Endothelial cell (in vitro differentiated cells): ENCODE measurements at regions not wholly inside any gene's neighbourhood (a gene's known extent, or its start where the extent isn't known, plus 50 kb on each side); places are given as distances from the start of the nearest gene placed in this dataset.

Experiments
- DNase-seq: peaks from one replicate; pipeline ENCODE4 v3.0.0; 2021; ENCODE audit warnings: low spot score
- H3K27ac Mint-ChIP-seq: one replicate; pipeline ENCODE4 v1.8.0; 2021; ENCODE audit warnings: mixed read lengths, inconsistent platforms; ENCODE audit not compliant: unreplicated experiment
- H3K27me3 Mint-ChIP-seq: one replicate; pipeline ENCODE4 v1.8.0; 2021; ENCODE audit warnings: mild to moderate bottlenecking, moderate library complexity, mixed read lengths, inconsistent platforms; ENCODE audit not compliant: unreplicated experiment
- H3K36me3 Mint-ChIP-seq: one replicate; pipeline ENCODE4 v1.8.0; 2021; ENCODE audit warnings: mild to moderate bottlenecking, low read depth, mixed read lengths, inconsistent platforms; ENCODE audit not compliant: unreplicated experiment
- H3K4me1 Mint-ChIP-seq: one replicate; pipeline ENCODE4 v1.8.0; 2021; ENCODE audit warnings: mild to moderate bottlenecking, mixed read lengths, inconsistent platforms; ENCODE audit not compliant: unreplicated experiment
- H3K4me3 Mint-ChIP-seq: one replicate; pipeline ENCODE4 v1.8.0; 2021; ENCODE audit warnings: mild to moderate bottlenecking, mixed read lengths, inconsistent platforms; ENCODE audit not compliant: unreplicated experiment
- H3K9me3 Mint-ChIP-seq: one replicate; pipeline ENCODE4 v1.8.0; 2021; ENCODE audit warnings: mixed read lengths, inconsistent platforms; ENCODE audit not compliant: unreplicated experiment
- TF ChIP-seq, protein P1 (sequence below): fragments of 200-600 bp; sonication (generic); IDR thresholded peaks from one replicate; pipeline ENCODE4 v1.5.0; 2021; ENCODE audit warnings: antibody characterized with exemption; ENCODE audit not compliant: unreplicated experiment

DNA sequence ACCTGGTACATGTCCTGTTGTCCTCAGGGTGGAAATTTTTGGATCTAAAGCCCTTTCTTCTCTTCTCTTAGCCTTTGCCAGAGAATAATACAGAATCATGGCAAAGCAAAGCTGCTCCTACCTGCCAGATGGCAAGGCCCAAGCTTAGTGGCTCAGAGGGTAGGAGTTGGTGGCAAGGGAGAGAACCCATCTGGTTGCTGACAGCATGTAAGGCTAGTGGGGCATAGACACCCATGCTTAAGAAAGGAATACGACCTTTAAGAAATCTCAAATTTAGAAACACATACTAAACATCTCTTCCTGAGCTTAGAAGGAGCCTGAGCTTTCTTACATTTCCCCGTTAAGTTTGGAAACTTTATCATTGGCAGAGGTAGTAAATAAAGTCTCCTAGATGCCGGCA, 395.0 kb upstream of the SOX9 start:
- Mint-ChIP-seq H3K27ac (no peak overlapping the region), H3K9me3 (no peaks in the 10 kb centered on the region), H3K4me1 (no peaks in the 10 kb centered on the region), H3K27me3 (peaks cover 2% of the 10 kb centered on the region), H3K36me3 (no peaks in the 10 kb centered on the region), H3K4me3 (no peak overlapping the region)
- TF ChIP-seq, protein P1, sequence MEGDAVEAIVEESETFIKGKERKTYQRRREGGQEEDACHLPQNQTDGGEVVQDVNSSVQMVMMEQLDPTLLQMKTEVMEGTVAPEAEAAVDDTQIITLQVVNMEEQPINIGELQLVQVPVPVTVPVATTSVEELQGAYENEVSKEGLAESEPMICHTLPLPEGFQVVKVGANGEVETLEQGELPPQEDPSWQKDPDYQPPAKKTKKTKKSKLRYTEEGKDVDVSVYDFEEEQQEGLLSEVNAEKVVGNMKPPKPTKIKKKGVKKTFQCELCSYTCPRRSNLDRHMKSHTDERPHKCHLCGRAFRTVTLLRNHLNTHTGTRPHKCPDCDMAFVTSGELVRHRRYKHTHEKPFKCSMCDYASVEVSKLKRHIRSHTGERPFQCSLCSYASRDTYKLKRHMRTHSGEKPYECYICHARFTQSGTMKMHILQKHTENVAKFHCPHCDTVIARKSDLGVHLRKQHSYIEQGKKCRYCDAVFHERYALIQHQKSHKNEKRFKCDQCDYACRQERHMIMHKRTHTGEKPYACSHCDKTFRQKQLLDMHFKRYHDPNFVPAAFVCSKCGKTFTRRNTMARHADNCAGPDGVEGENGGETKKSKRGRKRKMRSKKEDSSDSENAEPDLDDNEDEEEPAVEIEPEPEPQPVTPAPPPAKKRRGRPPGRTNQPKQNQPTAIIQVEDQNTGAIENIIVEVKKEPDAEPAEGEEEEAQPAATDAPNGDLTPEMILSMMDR: no peak
- no peak for DNase-seq

DNA sequence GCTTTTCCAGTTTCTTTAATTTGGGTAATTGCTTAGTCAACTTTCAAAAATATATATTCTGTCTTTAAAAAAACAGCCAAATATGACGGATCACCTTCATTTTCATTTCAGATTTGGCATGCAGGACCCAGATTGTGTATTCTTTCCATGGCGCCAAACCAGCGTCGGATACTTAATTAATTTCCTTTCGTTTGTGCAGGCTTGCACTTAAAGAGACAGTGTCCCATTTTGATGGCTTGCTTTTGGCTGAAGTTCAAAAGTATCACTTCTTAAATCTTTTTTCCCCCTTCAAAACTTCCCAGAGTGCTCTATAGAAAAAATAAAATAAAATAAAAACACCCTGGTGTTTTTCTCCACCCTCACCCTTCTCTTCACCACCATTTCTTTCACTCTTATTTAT, 394.5 kb upstream of the SOX9 start:
- Mint-ChIP-seq H3K27me3 (peaks cover 2% of the 10 kb centered on the region), H3K27ac (no peak overlapping the region), H3K4me1 (no peaks in the 10 kb centered on the region), H3K4me3 (no peak overlapping the region), H3K9me3 (no peaks in the 10 kb centered on the region), H3K36me3 (no peaks in the 10 kb centered on the region)
- DNase-seq: no peak
- TF ChIP-seq, protein P1: no peak

DNA sequence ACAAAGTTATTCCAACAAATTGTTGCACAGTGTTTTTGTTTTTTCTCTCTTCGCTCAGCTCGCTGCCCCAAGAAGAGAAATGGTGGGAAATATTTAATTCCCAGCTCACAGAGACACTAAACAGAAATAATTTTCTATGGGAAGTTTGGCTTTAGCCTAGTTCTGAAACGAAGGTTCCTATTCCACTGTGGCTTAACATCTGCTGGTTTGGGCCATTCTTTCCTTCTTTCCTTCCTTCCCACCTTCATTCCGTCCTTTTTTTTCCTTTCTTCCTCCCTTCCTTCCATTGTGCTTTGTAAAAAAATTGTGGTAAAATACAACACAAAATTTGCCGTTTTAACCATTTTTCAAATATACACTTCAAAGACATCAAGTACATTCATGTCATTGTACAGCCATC, 393.5 kb upstream of the SOX9 start:
- Mint-ChIP-seq H3K36me3 (no peaks in the 10 kb centered on the region), H3K4me1 (no peaks in the 10 kb centered on the region), H3K27me3 (peaks cover 2% of the 10 kb centered on the region), H3K4me3 (no peak overlapping the region), H3K27ac (no peak overlapping the region), H3K9me3 (no peaks in the 10 kb centered on the region)
- DNase-seq: no peak
- TF ChIP-seq, protein P1: no peak

DNA sequence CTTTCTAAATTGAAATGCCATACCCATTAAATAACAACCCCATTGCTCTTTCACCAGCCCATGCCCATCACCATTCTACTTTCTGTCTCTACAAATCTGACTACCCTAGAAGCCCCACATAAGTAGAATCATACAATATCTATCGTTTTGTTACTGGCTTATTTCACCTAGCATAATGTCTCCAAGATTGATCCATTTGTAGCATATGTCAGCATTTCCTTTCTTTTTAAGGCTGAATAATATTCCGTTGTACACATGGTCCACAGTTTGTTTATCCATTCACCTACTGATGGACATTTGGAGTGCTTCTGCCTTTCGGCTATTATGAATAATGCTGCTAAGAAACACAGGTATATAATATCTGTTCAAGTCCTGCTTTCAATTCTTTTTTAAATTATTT, 393.1 kb upstream of the SOX9 start:
- no peaks in the 10 kb centered on the region for H3K4me1 Mint-ChIP-seq
- H3K27ac Mint-ChIP-seq: no peak overlapping the region
- H3K27me3 Mint-ChIP-seq: peaks cover 2% of the 10 kb centered on the region
- TF ChIP-seq, protein P1: no peak
- no peak overlapping the region for H3K4me3 Mint-ChIP-seq
- no peaks in the 10 kb centered on the region for H3K36me3 Mint-ChIP-seq
- H3K9me3 Mint-ChIP-seq: no peaks in the 10 kb centered on the region
- DNase-seq: no peak

DNA sequence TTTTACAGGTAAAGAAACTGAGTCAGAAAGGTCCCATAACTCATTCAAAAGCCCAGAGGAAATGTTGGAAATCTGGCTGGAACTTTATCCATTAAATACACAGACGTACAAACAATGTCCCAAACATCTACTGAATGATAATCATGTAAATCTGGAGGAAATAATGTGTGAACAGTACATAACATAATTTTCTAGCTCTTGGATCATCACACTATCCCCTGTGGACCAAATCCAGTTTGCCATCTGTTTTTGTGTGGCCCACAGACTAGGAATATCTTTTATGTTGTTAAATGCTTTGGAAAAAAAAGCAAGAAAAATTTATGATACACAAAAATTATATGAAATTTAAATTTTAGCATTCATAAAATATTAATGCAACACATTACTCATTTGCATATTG, 389.9 kb upstream of the SOX9 start:
- H3K27ac Mint-ChIP-seq: no peak overlapping the region
- TF ChIP-seq, protein P1: no peak
- no peaks in the 10 kb centered on the region for H3K36me3 Mint-ChIP-seq

More for the DNA sequence above, 389.9 kb upstream of the SOX9 start:
- no peaks in the 10 kb centered on the region for H3K9me3 Mint-ChIP-seq
- no peak for DNase-seq
- no peak overlapping the region for H3K4me3 Mint-ChIP-seq
- H3K27me3 Mint-ChIP-seq: peaks cover 4% of the 10 kb centered on the region
- H3K4me1 Mint-ChIP-seq: no peaks in the 10 kb centered on the region
